GM20000 (cell line): ENCODE measurements at regions not wholly inside any gene's neighbourhood (a gene's known extent, or its start where the extent isn't known, plus 50 kb on each side); places are given as distances from the start of the nearest gene placed in this dataset.

Source experiments
- DNase-seq: peaks from one replicate; pipeline ENCODE4 v3.0.0; 2012; ENCODE audit warnings: low spot score
- CTCF ChIP-seq: IDR thresholded peaks from 2 replicates; pipeline ENCODE4 v1.5.1; 2012; ENCODE audit warnings: mild to moderate bottlenecking, control low read depth; ENCODE audit errors: extremely low read depth, missing control alignments

GRCh38 chr5:124240732-124241131 lies 505.7 kb downstream of the ZNF608 start:
- TF ChIP-seq CTCF = no peak
- DNase-seq = no peak

- DNase-seq = no peak
- TF ChIP-seq CTCF = no peak
These were observed 506.9 kb downstream of the ZNF608 start for GRCh38 chr5:124239572-124239971.

GRCh38 chr5:124238350-124238749 lies 508.1 kb downstream of the ZNF608 start:
- DNase-seq = no peak
- no peak for TF ChIP-seq CTCF

GRCh38 chr5:124237206-124237695 lies 509.2 kb downstream of the ZNF608 start:
- DNase-seq = no peak
- no peak for TF ChIP-seq CTCF

GRCh38 chr5:124236361-124237205 lies 509.9 kb downstream of the ZNF608 start:
- no peak for DNase-seq
- no peak for TF ChIP-seq CTCF

GRCh38 chr5:124235576-124235975 lies 510.9 kb downstream of the ZNF608 start:
- TF ChIP-seq CTCF = no peak
- DNase-seq = no peak

- TF ChIP-seq CTCF = no peak
These were observed 511.5 kb downstream of the ZNF608 start for GRCh38 chr5:124234770-124235562.

More at GRCh38 chr5:124234770-124235562, 511.5 kb downstream of the ZNF608 start:
- no peak for DNase-seq
